ENCODE measurements at regions not wholly inside any gene's neighbourhood (a gene's known extent, or its start where the extent isn't known, plus 50 kb on each side); places are given as distances from the start of the nearest gene placed in this dataset.

GRCh38 chr1:63010913-63011660 lies 227.2 kb downstream of the ATG4C start:
- TF ChIP-seq ZNF70 (CRISPR knock-in tag; IDR thresholded peaks at IDR 0.05), result no peak
- no peak for TF ChIP-seq PPARA (CRISPR knock-in tag; IDR thresholded peaks at IDR 0.05; ENCODE audit: borderline replicate concordance)
- TF ChIP-seq POU6F1 (CRISPR knock-in tag; IDR thresholded peaks at IDR 0.05; ENCODE audit: borderline replicate concordance, low read depth), result no peak
- TF ChIP-seq TOX (CRISPR knock-in tag; IDR thresholded peaks at IDR 0.05; ENCODE audit: borderline replicate concordance), result no peak
- TF ChIP-seq ARNTL (CRISPR knock-in tag; IDR thresholded peaks at IDR 0.05; ENCODE audit: borderline replicate concordance, low read depth), result no peak
- TF ChIP-seq TSHZ2 (CRISPR knock-in tag; IDR thresholded peaks at IDR 0.05), result no peak
- no peak for TF ChIP-seq ZFP30 (CRISPR knock-in tag; IDR thresholded peaks at IDR 0.05)
- TF ChIP-seq GLIS3 (CRISPR knock-in tag; IDR thresholded peaks at IDR 0.05), result no peak
- no peak for ATAC-seq

DNA sequence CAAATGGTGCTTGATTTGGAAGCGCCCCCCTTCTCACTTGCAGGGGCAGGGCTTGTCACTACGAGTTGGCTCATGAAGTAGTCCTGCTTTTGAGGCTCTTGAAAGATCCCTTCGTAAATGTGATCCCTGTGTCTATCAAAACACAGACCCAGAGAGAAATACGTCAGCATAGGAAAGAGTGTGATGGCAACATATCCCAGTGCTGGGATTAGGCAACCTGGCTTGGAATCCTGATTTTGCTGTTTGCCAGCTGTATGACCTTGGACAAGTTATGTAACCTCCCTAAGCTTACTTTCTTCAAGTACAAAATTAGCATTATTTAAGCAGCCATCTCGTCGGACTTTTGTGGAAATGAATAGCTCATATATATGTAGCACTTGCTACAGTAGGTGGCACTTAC lies 228.4 kb downstream of the ATG4C start:
- no peak for ATAC-seq
- TF ChIP-seq PATZ1 (CRISPR knock-in tag; IDR thresholded peaks at IDR 0.05; ENCODE audit: borderline replicate concordance), result no peak
- TF ChIP-seq ISL1 (CRISPR knock-in tag; IDR thresholded peaks at IDR 0.05), result no peak
- no peak for TF ChIP-seq ZFP3 (CRISPR knock-in tag; IDR thresholded peaks at IDR 0.05)
- no peak for TF ChIP-seq ZNF8 (CRISPR knock-in tag; IDR thresholded peaks at IDR 0.05)
- TF ChIP-seq RARB (CRISPR knock-in tag; IDR thresholded peaks at IDR 0.05), result no peak
- TF ChIP-seq ARNTL (CRISPR knock-in tag; IDR thresholded peaks at IDR 0.05; ENCODE audit: borderline replicate concordance, low read depth), result no peak
- TF ChIP-seq ZNF70 (CRISPR knock-in tag; IDR thresholded peaks at IDR 0.05), result no peak
- no peak for TF ChIP-seq TSHZ2 (CRISPR knock-in tag; IDR thresholded peaks at IDR 0.05)
- TF ChIP-seq SNAI2 (CRISPR knock-in tag; IDR thresholded peaks at IDR 0.05), result no peak
- TF ChIP-seq POU6F1 (CRISPR knock-in tag; IDR thresholded peaks at IDR 0.05; ENCODE audit: borderline replicate concordance, low read depth), result no peak
- no peak for TF ChIP-seq ESRRG (CRISPR knock-in tag; IDR thresholded peaks at IDR 0.05)
- no peak for TF ChIP-seq PPARA (CRISPR knock-in tag; IDR thresholded peaks at IDR 0.05; ENCODE audit: borderline replicate concordance)
- TF ChIP-seq, protein P1, sequence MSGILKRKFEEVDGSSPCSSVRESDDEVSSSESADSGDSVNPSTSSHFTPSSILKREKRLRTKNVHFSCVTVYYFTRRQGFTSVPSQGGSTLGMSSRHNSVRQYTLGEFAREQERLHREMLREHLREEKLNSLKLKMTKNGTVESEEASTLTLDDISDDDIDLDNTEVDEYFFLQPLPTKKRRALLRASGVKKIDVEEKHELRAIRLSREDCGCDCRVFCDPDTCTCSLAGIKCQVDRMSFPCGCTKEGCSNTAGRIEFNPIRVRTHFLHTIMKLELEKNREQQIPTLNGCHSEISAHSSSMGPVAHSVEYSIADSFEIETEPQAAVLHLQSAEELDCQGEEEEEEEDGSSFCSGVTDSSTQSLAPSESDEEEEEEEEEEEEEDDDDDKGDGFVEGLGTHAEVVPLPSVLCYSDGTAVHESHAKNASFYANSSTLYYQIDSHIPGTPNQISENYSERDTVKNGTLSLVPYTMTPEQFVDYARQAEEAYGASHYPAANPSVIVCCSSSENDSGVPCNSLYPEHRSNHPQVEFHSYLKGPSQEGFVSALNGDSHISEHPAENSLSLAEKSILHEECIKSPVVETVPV (CRISPR knock-in tag; IDR thresholded peaks at IDR 0.05), result no peak
- TF ChIP-seq OSR1 (CRISPR knock-in tag; IDR thresholded peaks at IDR 0.05), result no peak
- no peak for TF ChIP-seq TCF4 (CRISPR knock-in tag; IDR thresholded peaks at IDR 0.05; ENCODE audit: borderline replicate concordance)
- TF ChIP-seq CREB5 (CRISPR knock-in tag; IDR thresholded peaks at IDR 0.05; ENCODE audit: low read depth), result no peak
- no peak for TF ChIP-seq CSDC2 (CRISPR knock-in tag; IDR thresholded peaks at IDR 0.05)
- TF ChIP-seq GLIS3 (CRISPR knock-in tag; IDR thresholded peaks at IDR 0.05), result no peak
